ENCODE measurements at regions not wholly inside any gene's neighbourhood (a gene's known extent, or its start where the extent isn't known, plus 50 kb on each side); places are given as distances from the start of the nearest gene placed in this dataset.
"Not testable (repeated sequence)": the region's sequence is repeated elsewhere in the genome, so short reads cannot be mapped to it uniquely, and the experiment has no call there.

DNA sequence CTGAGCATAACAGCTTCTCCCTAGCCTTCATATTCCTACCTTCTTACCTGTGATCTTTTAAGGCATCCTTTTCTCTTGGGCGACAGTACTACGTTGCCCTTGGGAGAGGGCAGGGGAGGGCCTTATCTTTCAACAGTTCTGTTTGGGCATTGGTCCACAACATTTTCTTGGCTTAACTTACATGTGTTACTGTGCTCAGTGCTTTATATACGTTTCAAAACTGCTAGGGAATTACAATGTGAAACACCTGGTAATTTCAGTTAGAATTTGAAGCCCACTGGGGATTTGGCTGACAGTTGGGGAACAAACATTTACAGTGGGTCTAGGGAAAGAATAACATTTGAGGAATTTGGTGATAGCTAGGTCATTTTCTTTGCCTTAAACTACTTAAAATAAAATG lies 667.1 kb downstream of the PRIM2 start:
- not testable (repeated sequence) for DNase-seq (ENCODE audit: low spot score)

DNA sequence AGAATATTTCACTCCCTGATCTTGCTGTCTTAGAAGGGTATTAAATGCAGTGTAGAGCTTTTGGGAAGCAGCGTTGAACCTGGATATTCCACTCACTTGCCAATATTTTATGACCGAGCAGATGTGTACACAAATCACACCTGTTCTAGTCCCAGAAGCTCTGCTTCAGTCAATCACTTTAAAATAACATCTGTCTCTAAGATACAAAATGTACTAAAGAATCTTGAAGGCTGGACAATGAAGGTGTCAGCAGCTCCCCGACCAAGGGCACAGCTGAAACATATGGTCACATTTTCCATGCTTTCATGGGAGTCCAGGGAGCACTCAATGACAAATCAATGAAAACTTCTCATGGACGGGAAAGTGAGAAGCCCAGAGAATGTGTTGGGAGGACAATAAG lies 668.3 kb downstream of the PRIM2 start:
- DNase-seq (ENCODE audit: low spot score) = not testable (repeated sequence)

GRCh38 chr6:57986584-57986983 lies 669.2 kb downstream of the PRIM2 start:
- peak; percentile 13 for DNase-seq (ENCODE audit: low spot score)

- not testable (repeated sequence) for DNase-seq (ENCODE audit: low spot score)
Observed at GRCh38 chr6:57989520-57990080, 672.2 kb downstream of the PRIM2 start.

DNA sequence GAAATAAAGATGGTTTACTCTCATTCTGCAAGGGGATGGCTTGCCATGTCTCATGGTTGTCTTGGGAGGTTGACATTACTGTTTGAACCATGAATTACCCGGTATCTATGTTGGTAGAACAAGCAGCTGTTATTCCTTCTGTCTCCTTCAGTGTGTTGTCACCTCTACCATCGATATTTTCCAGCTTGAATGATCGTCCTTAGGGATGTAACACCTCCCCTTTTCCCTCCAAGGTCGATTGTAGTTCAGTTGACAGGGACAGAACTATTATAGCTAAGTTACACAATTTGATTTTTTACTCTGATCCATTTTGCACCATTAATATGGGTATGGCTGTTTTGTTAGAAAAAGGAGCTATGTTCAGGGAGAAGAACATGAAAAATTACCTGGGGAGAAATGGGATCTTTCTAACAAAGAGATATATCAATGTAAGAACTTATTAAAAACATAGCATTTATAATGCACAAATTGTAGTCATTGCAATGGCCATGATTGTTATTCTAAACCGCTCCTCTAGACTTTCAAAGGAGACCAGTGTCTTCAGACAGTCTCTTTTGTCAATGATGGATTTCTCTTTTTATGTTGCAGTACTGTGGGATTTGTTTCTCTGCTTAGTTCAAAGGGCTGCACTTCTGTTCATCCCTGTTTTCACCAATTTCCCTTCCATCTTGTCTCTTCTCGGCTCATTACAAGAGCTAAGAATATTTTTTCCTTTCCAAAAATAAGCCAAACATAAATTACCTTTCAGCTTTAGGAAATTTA lies 681.6 kb downstream of the PRIM2 start:
- DNase-seq (ENCODE audit: low spot score) = not testable (repeated sequence)

GRCh38 chr6:58000233-58000632 lies 682.8 kb downstream of the PRIM2 start:
- not testable (repeated sequence) for DNase-seq (ENCODE audit: low spot score)

- DNase-seq (ENCODE audit: low spot score) = peak; percentile 37
Observed at GRCh38 chr6:58003417-58004167, 686.2 kb downstream of the PRIM2 start.

GRCh38 chr6:58007334-58008000 lies 690.0 kb downstream of the PRIM2 start:
- not testable (repeated sequence) for DNase-seq (ENCODE audit: low spot score)

- DNase-seq (ENCODE audit: low spot score) = not testable (repeated sequence)
Observed at GRCh38 chr6:58008001-58008335, 690.5 kb downstream of the PRIM2 start.

- not testable (repeated sequence) for DNase-seq (ENCODE audit: low spot score)
Observed at GRCh38 chr6:58011954-58012600, 694.6 kb downstream of the PRIM2 start.

GRCh38 chr6:58016614-58017013 lies 699.2 kb downstream of the PRIM2 start:
- not testable (repeated sequence) for DNase-seq (ENCODE audit: low spot score)

DNA sequence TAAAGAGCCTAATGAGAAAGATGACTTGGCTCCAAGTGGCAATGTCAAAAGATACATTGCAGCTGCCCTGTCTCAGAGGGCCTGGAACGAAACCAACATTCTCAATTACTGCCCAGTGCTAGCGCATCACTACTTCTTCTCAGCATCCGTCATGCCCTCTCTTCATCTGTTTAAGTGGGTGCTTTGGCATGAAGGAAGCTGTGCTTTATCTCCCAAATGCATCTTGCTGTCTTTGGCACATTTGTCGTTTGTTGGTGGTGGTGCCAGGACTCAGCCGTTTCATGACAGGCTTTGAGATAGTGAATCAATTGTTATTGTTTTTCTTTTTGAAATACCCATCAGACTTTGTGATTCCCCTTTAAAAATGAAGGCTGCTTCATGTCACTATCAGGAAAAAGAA lies 710.8 kb downstream of the PRIM2 start:
- not testable (repeated sequence) for DNase-seq (ENCODE audit: low spot score)

DNA sequence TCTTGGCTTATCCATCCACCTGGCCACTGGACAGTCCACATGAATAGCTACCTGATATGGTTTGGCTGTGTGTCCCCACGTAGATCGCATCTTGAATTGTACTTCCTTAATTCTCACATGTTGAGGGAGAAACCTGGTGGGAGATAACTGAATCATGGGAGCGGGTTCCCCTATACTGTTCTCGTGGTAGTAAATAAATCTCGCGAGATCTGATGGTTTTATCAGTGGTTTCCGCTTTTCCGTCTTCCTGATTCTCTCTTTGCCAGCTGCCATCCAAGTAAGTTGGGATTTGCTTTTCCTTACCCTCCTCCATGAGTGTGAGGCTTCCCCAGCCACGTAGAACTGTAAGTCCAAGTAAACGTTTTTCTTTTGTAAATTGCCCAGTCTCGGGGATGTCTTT lies 720.8 kb downstream of the PRIM2 start:
- DNase-seq (ENCODE audit: low spot score) = not testable (repeated sequence)

DNA sequence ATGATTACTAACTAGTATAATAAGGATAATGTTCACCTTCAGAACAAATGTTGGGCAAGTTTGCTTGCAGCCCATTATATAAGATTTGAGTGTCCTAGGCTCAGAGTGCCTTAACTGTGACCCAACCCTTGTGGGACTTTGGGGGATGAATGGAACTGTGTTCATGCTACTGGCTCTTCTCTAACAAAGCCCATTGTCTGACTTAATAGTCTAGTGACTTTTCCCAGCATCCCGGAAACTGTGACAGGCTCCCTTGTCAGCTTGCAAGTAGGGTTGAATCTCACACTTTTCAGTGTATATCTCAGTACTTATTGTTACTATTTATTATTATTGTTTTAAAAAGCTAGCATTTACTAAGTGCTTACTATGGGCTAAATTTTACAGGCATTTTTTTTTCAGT lies 729.2 kb downstream of the PRIM2 start:
- not testable (repeated sequence) for DNase-seq (ENCODE audit: low spot score)

GRCh38 chr6:58047389-58047788 lies 730.0 kb downstream of the PRIM2 start:
- DNase-seq (ENCODE audit: low spot score) = not testable (repeated sequence)

DNA sequence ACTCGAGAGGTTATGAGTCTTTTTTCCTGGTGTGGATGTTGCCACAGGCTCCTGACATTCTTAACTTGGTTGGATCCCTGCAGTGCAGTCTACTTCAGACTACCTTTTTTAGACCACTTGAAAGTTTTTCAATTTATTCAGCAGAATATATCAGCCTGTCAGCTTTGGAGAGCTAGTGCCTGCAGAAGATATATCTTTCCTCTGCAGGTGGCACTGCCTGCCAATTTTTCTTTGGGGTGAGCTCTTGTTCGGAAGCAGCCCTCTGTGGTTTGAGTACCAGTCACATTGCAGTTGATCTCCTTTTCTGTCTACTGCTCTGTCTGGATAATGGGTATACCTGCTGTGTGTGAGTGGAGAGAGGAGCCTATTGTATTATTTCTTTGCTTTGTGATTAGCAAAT lies 730.4 kb downstream of the PRIM2 start:
- peak; percentile 5 for DNase-seq (ENCODE audit: low spot score)

DNA sequence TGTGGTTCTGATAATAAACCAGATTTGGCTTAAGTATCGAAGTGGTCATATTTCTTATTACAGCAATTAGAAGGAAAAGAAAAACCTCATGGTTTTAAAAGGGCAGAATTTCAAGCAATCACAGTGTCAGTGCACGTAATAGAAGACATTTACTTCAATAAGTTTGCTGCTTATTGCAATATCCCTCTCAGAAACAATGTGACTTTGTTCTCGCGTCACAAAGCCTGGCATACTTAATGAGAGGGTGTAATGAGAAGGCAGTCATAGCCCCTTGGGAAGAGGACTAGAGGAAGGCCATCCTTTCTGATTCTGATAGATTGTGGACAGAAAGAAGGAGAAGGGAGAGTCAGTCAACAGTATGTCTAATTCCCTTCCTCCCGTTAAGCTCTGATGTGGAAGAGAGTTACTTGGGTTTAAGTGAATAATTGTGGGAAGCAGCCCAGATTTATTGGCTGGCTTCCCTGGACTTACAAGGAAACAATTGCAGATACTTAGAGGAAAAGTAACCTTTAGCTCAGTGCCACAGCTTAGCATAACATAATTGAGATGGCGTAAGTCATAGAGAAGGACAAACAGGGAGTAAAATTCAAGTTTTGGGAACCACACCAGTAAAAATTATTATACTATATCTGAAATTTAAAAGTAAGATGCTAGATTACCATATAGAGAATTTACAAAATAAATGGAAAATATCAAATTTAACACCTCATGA lies 738.2 kb downstream of the PRIM2 start:
- DNase-seq (ENCODE audit: low spot score) = not testable (repeated sequence)

- not testable (repeated sequence) for DNase-seq (ENCODE audit: low spot score)
Observed at GRCh38 chr6:58059701-58060100, 742.3 kb downstream of the PRIM2 start.

DNA sequence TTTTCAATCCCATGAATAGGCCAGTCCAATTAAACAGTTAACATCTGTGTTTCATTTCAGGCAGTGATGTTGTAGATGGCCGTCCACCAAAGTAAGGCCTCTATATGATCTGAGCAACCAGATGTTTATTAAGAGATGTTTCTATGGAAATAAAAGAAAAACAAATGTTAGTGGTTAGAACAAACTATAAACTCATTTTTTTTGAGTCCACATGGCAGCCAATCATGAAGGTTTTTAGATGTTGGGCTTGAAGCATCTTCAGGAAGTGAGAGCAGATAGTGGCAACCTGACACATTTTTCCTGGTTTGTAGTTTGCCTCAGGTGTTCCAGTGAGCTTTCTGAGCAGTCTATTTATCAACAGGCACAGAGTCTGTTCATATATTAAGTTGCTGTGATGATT lies 746.1 kb downstream of the PRIM2 start:
- DNase-seq (ENCODE audit: low spot score) = not testable (repeated sequence)

DNA sequence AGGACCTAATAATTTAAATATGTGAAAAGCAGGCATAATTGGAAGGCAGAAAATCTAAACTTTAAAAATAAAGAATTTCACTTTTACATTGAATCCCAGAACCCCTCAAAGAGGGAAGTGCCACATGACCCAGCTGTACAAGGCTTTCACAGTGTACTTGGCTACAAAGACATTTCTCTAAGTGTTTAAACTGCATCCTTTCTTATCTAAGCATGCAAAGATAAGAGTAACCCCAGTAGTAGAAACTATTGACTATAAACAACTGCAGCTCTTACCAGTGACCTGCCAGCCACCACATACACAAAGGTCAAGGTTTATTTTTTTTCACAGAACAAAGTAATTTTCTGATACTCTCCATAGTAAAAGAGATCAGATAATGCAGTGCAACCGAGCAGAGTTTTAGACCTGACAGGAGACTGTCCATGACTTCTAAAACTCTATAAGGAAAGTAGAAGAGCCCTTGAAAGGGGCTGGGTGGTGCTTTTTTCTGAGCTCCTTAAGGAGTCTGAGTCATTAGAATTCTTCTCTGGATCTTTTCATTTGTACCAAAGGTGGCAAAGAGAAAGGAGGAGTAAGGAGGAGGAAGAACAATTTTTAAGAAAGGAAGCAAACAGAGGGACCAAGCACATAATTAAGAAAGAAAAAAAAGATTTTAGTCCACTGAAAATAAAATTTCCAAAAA lies 750.6 kb downstream of the PRIM2 start:
- DNase-seq (ENCODE audit: low spot score) = not testable (repeated sequence)

DNA sequence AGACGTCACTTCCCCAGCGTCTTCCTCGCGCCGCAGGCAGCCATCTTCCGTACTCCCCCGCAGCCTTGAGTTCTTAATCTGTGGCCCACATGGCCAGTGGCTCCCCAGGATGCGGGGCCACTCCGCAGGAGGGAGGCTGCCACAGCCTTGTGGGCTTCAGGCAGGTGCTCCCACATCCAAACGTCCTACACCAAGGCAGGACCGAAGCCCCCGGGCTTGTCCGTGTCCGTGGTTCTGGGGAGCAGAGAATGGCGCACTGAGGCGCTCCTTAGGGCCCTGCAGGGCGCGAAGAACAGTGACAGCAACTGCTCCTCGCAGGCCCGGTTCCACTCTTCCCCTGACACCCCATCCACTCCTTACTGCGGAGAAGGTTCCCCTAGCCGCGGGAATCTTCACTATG lies 755.8 kb downstream of the PRIM2 start:
- DNase-seq (ENCODE audit: low spot score) = no peak

Data from NAMALWA (cell line).